CD4-positive, alpha-beta T cell treated with Interleukin-2 at 100 ng/mL for 4 hours (primary cell): ENCODE measurements at regions not wholly inside any gene's neighbourhood (a gene's known extent, or its start where the extent isn't known, plus 50 kb on each side); places are given as distances from the start of the nearest gene placed in this dataset.

Experiments used
- DNase-seq: peaks from one replicate; pipeline ENCODE4 v3.0.0-alpha.2; 2020; ENCODE audit warnings: low spot score

DNA sequence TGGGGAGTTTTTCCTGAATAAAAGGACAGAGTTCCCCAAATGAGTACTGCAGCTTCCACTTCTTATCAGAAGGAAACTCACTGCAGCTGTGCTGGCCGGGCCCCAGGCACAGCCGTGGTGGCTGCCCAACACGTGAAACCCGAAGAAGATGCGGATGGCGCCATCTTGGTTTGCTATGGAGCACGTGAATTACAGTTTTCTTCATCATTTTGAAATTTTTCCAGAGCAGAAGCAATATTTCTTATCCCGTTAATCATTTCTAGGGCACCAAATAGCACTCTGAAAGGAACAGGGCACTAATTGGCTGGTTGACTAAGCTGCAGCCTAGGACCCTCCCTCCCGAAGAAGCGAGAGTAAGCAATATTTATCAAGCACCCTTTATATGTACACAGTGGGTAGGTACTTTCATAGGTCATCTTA is 63.2 kb upstream of the EPS8L3 start:
- no peak for DNase-seq

DNA sequence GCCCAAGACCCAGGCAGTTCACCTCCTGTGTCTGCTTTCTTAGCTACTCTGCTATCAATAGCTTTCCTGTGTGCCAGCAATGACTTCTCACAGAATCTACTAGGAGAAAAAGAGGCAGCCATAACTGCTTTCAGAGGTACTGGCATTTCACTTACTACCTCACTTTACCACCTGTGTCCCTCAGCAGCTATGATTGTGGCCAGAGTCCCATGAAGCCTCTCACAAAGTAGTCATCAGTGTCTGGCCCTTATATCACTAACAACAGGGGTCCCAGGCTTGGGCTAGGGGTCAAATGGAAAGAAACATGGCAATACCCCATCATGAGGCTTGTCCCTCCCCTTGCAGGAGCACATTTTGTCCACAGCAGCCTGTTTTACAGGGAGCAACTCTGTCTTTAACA is 62.7 kb upstream of the EPS8L3 start:
- DNase-seq, result no peak

DNA sequence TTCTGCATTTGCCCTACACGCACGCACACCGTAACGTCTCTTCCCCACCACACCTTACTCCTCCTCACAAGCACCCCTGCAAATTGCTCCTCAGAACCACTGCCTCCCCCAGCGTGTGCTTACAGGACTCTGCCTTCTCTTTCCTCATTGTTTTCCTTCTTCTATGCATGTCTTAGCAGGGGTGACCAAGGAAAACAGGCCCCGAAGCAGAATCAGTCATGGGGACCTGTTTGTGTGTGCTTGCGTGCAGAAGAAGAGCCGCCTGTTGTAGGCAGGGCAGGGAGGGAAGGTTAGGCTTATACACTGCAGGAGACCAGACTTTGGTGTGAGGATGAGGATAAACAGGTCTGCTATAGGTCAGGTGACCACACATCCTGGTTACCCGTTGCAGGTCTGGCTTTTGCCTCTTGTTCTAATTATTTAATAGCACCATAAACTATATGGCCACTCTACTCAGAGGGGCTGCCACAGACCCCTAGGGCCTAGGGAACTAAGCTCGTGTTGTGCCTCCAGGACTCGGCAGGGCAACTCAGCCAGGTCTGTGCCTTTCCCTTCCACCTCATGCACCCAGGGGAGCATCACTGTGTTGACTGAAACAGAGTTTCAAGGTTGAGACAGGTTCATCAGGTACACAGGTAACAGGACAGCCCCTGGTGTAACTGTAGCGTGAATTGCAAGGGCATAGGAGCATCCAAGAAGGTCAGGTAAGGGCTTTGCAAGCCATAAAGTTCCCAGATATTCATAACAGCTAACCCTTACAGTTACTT is 60.8 kb upstream of the EPS8L3 start:
- DNase-seq, result no peak

GRCh38 chr1:109823543-109824348 is 60.0 kb upstream of the EPS8L3 start:
- DNase-seq, result no peak

GRCh38 chr1:109822749-109823542 is 59.2 kb upstream of the EPS8L3 start:
- no peak for DNase-seq

GRCh38 chr1:109821831-109822745 is 58.4 kb upstream of the EPS8L3 start:
- DNase-seq, result no peak

DNA sequence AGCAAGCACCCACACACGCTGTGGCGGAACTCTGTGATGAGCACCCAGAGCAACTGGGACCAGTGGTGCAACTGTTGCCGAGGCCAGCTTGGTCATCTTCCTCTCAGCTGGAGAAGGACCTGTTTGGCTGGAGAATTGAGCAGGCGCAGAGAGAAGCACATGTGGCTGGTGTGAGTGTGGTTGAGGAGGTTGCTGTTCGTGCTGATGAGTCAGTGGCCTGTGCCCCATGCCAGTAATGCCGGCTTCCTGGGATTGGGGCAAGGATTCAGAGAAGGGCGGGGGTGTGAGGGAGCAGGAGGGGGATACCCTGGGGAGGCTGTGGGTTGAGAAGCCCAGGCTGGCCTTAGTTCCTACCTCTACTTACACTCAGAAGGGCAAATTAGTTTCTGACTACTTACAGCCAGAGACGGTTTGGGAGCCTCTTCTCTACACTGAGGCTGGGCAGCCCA is 57.5 kb upstream of the EPS8L3 start:
- DNase-seq, result peak; percentile 26

DNA sequence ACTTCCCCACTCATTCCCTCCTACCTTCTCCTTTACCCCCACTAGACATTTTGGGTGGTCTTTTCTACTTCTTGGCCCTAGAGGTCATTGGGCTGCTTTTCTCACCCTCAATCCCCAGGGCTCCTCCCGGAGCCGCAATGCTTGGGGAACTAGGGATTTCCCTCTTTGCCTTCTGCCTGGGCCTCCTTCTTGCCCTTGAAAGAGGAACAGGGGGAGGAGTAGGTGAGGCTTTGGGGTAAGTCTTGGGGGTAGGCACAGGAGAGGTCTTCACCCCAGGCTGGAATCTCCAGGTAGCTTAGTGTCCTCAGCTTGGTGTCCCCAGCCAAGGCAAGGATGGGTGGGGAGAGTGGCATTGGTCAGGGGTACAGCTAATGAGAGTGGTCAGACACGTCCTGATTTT is 56.2 kb upstream of the EPS8L3 start:
- DNase-seq, result no peak

- no peak for DNase-seq
These were observed 55.5 kb upstream of the EPS8L3 start for GRCh38 chr1:109818988-109819764.

- DNase-seq, result no peak
These were observed 54.7 kb upstream of the EPS8L3 start for GRCh38 chr1:109818271-109818987.

- DNase-seq, result no peak
These were observed 54.2 kb upstream of the EPS8L3 start for GRCh38 chr1:109817881-109818270.

- no peak for DNase-seq
These were observed 53.3 kb upstream of the EPS8L3 start for GRCh38 chr1:109816975-109817535.

- DNase-seq, result no peak
These were observed 52.6 kb upstream of the EPS8L3 start for GRCh38 chr1:109816175-109816811.

- DNase-seq, result no peak
These were observed 52.1 kb upstream of the EPS8L3 start for GRCh38 chr1:109815809-109816174.

- DNase-seq, result no peak
These were observed 51.5 kb upstream of the EPS8L3 start for GRCh38 chr1:109814993-109815786.

GRCh38 chr1:109814223-109814622 is 50.5 kb upstream of the EPS8L3 start:
- no peak for DNase-seq
